ENCODE measurements at regions not wholly inside any gene's neighbourhood (a gene's known extent, or its start where the extent isn't known, plus 50 kb on each side); places are given as distances from the start of the nearest gene placed in this dataset.

DNA sequence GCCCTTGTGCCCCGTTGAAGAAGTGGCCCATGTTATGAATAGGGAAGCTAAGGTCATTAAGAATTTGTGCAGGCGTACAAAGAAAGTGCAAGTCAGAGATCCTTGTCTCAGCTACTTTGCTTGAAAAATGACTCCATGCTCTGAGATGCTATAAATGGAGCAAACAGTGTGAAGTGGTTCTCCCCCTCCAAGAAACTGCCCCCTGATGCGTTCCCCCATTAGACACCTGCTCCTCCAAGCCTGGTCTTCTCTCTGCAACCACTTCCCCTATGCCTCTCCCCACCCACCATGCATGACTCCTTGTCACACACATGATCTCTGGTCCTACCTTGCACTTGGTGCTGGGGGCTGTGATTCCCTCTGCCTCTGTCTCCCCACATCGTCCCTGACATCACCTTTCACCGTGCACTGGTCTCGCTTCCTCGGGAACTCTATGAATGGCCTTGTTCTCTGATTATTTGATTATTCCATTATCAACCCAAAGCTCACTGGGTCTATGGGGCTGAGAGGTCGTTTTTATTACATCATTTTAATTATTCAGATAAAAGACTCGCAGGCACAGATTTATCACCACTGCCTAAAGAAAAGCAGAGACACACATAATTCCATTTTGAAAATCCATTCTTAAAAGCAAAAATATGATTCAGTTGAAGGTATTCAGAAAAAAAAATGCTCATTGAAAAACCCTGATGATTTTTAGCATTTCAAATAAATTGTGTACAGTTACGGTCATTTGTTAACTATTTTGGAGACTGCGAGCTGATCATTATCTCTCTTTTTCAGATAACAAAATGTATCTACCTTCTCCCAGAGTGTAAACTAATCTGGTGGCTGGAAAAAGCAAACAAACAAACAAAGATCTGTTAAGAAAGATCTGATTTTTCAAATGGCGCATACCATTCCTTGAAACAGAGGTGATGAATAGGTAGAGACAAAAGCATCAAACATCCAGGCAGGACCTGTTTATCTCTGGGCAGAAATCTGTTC, 294.9 kb downstream of the SOX11 start:
- DNase-seq (ENCODE audit: low read depth): no peak

DNA sequence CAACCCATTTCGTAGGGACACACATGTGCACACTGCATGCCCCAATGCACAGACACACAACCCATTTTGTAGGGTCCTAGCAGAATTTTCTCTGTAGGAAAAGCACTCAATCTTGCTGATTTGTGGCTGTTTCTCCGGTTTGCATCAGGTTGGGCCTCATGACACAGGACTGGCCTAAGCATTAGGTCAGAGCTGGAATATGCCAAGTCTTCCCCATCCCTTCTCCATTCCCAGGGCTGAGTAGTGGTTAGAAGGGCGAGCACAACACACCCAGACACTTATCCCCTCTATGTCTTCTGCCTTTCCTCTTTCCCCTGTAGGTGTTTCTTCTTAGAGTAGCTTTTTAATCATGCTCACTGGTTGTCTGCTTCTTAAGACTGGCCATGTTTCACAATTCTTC, 295.9 kb downstream of the SOX11 start:
- DNase-seq (ENCODE audit: low read depth): no peak

DNA sequence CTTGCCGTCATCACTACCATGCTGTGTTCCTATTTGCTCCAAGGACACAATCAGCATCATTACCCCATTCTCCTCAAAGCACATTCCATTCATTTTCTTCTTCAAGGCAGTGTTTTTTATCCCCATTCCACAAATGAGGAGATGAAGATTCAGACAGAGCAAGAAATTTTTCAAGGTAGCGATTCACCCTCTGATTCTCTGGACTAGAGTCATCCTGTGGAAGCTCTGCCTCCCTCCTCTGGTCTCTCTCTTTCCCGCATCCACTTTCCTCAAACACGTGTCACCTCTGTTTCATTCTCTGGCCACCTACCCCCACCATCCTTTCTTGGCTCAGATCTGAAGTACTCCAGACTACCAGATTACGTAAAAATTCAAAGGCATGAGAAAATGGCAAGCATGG, 297.9 kb downstream of the SOX11 start:
- no peak for DNase-seq (ENCODE audit: low read depth)

DNA sequence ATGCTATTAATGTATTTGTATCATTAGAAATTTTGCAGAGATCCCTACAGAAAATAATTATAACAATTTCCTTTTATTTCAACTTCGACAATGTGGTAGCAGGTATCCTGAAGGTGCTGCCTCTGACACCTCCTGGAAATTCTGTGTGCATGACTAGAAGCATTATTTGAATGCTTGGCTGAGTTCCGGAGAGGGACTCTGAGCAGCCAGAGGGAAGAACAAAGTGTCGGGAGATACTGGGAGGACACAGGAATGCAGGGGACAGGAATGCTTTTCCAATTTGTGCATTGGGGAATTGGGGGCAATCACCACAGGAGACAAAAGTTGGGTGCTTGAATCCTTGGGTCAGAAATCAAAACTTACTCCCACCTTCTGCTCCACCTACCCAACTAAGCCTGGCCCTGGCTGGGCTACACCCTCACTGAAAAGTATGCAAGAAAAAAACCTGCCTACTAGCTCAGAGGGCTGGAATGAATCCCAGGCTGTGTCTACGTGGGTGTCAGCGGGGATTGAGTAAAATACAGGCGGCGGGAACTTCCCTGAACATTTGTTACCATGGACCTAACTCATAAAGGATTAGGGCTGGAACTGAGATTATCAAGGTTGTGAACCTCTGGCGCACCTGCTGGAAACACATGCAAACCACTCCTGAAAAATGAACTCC, 299.3 kb downstream of the SOX11 start:
- DNase-seq (ENCODE audit: low read depth): no peak

DNA sequence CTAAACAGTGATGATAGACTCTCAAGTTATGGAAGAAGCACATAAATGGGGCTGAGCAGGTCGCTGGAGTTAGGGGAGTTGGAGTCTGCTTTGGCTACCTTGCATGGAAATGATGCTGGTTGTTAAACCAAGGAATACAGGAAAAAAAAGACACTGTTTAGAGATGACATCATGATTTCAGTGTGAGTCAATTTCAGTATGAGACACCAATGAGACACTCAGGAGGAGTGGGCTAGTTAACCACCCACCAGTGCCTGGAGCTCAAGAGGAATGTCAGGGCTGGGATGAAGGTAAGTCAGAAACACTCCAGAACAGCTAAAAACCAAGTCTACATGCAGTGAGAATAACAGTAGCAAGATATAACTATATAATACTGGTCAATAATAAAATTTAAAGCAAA, 303.6 kb downstream of the SOX11 start:
- DNase-seq (ENCODE audit: low read depth): no peak

DNA sequence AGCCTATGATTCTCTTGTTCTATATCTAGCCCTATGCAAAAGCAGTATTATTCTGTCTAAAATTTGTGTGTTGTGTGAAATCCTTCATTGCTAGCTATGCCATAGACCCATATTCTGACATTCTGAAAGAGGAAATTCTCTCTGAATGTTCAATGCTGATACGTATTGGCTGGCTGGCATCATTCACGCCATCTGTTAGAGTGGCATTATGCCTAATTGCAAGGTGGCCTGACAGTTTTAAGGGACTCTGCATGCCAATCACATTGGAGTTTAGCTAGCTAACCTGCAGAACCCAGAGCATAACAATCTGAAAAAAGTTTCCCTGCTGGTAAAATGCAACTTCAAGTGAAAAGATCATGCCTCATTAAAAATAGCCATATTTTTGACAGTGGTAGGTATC, 316.0 kb downstream of the SOX11 start:
- no peak for DNase-seq (ENCODE audit: low read depth)

DNA sequence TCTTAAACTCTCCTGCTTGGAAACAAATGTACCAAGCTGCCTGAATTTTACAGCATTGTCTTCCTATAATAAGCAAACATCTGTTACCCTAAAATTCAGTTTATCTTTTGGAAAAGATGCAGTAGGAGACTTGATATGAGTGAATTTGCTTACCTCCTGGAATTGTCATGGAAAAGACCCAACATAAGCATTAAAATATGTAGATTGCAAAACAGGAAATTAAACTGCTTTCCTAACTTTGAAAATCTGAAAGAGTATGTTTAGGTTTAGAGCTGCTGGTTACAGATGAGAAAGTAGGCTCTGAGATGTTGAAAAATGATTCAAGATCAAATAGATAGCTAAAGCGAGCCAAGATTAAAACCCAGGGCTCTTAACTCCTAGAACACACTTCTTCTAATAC, 316.5 kb downstream of the SOX11 start:
- no peak for DNase-seq (ENCODE audit: low read depth)

DNA sequence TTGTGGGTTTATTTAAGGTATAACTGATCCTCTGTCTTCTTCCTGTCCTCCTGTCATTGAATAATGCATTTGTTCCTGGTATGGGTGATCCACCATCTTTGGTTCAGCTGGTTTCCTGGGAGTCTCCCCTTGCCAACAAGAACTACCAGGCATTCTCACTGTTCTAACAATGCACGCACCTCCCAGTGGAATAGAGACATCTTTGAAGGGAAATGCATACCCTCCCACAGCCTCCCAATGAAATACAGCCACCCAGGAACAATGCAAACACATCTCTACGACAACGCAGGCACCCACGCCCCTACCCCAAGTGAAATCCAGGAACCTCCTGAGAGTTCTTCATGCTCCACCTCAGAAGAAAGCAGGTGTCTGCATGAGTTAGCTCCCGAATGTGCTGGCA, 318.0 kb downstream of the SOX11 start:
- no peak for DNase-seq (ENCODE audit: low read depth)

DNA sequence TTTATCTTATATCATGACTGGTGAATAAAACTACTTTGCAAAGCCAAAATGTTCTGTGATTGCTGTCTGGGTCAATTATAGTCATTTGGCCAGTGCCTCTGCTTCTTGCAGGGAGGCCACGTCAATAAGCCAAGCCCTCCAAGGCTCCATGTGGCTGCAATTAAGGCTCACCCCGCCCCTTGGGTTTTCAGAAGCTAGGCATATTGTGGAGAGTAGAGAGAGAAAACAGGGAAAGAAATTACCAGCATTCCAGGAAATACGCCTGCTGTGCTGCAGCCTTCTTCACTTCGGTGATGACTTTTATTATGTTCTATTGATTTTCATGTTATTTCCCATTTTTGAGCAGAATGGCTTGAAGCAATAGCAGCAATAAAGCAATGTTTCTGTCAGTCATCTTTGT, 319.7 kb downstream of the SOX11 start:
- DNase-seq (ENCODE audit: low read depth): peak; percentile 3

DNA sequence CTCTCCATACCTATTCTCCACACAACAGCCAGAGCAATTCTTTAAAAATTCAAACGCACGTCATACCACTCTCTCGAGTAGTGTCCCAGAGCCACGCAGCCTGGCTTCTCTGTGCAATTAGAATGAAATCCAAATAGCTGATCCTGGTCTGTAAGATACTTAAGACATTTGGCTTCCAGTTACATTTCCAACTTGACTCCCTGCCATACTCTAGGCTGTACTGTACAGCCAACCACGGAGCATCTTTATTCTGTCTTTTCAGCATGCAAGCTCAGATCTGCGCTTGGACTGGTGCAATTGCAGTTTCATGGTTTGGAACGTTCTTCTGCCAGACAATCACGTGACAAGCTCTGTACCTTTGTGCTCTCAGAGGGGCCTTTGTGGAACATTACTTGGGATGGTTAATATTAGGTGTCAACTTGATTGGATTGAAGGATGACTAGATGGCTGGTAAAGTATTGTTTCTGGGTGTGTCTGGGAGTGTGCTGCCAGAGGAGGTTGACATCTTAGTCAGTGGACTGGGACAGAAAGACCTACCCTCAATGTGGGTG, 325.6 kb downstream of the SOX11 start:
- DNase-seq (ENCODE audit: low read depth): no peak

DNA sequence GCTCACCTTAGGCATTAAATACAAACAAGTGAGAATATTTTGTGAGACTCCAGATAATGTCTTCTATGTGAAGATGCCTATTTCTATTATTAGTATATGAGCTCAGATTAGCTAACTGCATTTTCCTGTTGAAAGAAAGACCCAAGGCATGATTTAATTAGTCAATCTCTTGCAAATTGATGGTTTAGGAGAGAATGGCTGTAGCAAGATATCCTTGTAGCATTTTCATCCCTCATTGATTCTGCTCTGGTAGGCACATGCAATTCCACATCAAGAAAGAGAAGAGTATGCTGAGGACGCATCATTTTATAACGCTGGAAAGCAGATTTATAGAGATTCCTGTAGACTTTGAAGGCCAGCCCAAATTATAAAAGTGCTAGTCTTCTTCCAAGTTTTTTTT, 332.0 kb downstream of the SOX11 start:
- no peak for DNase-seq (ENCODE audit: low read depth)

DNA sequence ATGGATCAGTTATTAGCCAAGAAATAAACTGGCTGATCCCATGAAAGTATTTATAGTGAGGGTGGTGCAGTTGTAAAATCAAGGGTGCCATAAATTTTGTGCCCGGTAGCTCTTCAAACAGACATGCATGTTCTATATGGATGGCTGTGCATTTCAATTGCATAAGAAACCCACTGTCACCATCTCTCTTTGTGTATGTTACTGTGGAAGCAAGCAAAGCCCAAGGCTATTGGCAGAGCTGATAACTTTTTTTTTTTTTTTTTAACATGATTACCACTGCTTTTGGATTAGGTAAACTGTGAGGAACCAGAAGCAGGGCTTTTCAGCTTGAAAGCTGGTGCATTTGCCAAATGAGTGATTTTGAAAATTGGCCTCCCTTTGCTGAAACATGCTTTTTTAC, 332.6 kb downstream of the SOX11 start:
- DNase-seq (ENCODE audit: low read depth): no peak

DNA sequence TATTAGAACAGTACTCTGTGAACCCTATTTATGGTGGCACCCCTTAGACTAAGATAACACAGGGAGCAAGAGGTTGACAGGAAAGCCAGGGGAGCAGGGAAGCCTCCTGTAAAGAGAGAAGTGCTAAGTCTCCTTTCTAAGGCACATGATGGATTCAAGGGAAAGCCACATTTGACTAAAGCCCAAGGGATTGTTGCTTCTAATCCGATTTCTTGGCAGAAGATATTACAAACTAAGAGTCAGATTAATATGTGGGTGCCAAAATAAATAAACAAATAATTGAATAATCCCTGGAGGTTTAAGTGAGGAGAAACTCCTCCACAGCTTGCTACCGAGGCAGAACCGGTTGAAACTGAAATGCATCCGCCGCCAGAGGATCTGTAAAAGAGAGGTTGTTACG, 333.2 kb downstream of the SOX11 start:
- no peak for DNase-seq (ENCODE audit: low read depth)

DNA sequence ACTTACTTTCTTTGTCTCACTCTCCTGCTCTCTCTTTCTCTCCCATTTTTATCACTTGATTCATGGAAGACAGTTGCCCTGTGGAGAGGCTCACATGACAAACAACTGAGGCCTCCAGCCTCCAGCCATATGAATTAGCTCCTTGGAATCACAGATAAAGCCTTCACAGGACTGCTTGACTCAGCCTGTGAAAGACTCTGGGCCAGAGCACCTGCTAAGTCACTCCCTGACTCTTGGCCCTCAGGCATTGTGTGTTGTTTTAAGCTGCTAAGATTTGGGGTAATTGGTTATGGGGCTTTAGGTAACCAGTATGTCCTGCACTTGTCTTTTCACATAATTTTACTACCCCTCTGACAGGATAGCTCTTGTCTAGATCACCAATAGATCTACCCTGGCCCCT, 334.9 kb downstream of the SOX11 start:
- DNase-seq (ENCODE audit: low read depth): no peak

DNA sequence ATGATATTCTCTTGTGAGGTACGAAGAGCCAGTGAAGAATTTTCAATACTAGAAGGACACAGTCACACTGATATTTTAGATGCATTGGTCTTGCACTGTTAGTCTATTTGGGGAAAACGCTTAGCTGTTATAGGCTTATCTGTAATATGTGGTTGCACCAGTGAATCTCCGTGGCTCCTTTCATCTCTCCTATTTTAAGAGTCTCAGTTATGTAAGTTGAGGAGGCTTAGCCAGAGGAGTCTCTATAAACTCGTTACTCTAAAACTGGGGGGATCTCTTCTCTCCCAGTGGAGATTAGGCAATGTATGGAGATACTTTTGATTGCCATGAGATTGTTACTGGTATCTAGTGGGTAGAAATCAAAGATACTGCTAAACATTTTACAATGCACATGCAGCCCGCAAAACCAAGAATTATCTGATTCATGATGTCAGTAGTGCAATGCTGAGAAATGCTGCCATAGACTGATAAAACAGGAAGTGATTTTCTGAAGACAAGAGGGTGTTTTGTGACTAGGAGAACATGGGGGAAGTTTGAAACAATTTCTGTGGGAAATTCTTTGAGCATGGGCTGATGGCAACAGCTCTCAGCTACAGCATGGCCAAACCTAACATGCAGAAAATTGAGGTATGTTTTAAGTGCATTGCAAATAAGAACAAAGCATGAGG, 339.1 kb downstream of the SOX11 start:
- DNase-seq (ENCODE audit: low read depth): no peak

DNA sequence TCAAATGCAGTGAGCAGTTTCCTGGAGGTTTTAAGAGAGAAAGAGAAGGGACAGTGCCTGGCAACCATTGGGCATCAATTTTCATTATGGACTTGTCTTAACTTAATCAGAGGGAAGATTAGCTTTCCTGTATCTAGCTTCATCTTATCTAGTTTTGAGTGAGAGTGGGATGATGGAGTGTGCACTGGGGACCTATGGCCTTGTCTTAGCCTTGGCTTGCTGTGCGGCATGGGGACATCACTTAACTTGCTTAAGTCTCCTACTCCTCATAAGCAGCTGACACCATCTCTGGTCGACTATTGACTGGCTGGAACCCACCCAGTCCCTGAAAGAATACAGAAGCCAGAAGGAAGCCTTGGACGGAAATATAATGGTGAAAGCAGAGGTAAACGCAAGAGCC, 344.0 kb downstream of the SOX11 start:
- DNase-seq (ENCODE audit: low read depth): no peak

DNA sequence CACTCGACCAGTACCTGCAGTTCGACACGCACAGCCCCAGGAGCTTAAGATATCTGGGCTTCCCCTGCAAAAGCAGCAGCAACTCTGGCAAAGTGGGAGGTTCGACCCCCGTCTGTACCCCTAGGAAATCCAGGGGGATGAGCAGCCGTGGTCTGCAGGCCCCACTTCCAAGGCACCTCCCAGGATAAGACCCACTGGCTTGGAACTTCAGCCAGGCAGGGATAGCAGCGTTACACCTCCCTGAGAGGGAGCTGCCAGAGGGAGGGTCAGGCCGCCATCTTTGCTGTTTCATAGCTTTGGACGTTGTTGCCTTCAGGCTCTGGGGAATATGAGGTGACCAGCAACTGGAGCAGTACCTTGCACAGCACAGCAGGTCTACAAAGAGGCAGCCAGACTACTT, 351.1 kb downstream of the SOX11 start:
- no peak for DNase-seq (ENCODE audit: low read depth)

DNA sequence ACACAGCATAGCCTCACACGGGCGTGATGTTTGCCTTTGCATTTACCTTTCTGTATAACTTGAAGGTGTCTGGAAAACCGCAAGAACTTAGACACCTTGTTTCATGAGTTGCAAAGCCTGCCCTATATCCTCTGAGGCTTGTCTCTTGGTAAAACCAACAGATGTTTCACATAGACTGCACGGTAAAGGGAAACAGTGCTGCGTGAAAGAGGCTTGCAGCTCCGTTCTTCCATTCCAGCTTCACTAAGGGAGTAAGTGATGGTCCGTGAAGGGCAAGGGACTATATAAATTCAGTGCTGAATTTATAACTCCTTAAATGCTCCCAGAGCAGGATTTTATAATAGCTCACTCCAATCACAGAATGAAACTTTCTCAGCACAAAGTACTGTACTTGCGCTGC, 360.5 kb downstream of the SOX11 start:
- no peak for DNase-seq (ENCODE audit: low read depth)

DNA sequence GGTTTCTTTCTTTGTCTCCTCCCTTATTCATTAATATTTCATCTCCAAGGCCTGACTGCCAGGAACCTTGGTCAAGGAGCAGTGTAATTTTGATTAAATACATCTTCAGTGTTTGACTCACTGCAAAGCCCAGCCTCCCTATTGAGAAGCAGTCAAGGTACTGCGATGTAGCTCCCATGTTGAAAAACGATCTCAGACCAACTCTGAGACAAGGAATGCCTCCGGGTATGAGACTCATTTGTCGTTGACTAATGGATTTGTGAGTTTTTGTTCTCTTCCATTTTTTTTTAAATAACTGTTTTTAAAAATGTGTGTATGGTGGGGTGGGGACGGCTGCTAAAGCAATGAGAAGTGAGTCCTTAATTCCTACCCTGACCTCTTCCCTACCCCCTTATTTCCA, 361.6 kb downstream of the SOX11 start:
- DNase-seq (ENCODE audit: low read depth): no peak

DNA sequence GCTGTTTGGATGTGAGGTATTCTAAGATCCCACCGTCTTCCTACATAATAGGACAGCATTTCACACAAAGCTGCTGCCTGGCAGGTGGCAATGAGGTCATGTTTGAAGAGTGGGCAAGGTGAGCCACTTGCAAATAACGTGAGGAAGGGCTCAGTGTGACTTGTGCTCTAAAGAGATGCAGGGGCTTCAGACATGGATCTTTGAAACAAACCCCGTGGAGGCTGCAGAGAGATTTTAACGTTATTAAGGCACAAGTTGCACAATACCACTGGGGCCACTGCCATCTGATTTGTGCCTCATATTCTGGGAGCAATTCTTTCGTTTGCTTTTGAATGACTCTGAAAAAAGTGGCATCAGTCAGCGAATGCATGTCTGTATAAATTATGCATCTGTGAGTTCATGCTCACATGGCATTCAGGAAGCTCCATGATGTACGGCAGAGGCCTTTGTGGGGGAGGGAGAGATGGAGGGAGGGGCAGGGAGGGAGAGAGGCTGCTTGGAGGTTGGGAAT, 362.0 kb downstream of the SOX11 start:
- DNase-seq (ENCODE audit: low read depth): no peak

DNA sequence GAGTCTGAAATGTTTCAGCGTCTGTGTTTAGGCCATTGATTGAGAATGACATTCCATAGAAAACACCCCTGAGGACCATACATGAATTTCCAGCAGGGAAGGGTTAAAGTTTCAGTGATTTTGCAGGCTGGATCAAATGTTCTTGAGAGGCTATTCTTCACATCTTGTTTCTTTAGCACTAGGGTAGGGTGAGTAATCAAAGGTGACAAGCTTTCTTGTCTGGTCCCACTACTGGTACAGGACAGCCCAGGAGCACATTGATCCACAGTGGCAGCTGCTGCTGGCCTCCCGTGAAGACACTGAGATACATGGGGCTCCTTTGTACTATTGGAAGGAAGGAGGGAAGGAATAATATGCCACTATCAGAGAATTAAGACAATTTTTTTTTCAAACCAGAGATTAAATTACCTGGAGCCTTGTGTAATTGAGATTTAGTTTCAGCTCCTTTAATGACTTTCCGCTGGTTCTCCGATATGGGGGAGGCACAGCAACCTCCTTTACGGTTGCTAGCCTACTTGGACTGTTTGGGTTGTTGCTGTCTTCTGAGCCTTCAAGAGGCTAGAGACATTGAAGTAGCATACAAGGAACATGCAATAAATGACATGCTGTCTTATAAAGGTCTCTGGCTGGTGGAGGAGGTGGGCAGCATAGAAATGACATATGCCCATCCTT, 368.9 kb downstream of the SOX11 start:
- DNase-seq (ENCODE audit: low read depth): no peak

DNA sequence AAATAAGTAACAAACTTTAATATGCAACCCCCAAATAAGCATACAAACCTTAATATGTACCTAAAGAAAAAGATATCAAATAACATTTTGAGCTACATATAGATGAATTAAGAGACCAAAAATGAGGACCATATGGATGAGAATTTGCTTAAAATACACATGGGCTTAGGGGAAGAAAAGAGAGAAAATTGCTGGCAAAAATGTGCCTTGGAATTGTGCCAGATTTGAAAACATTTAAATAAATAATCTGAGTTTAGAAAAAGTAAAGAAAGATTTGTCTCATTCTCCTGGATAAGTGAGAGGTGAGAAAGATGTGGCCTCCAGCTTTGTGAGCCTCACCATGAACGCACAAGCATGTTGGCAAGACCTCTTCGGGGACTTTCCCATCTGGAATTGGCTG, 372.6 kb downstream of the SOX11 start:
- no peak for DNase-seq (ENCODE audit: low read depth)
